ENCODE measurements at regions not wholly inside any gene's neighbourhood (a gene's known extent, or its start where the extent isn't known, plus 50 kb on each side); places are given as distances from the start of the nearest gene placed in this dataset.

- Histone ChIP-seq H3K79me2 (ENCODE audit: insufficient read depth, low read length) (no peaks in the 10 kb centered on the region), H3K4me3 (replicated peaks in 1 of 2; ENCODE audit: low read depth in 1 of 2, low read length in 2 of 2) (no peak overlapping the region), H3K9me3 (ENCODE audit: control insufficient read depth in 1 of 2, insufficient read depth in 1 of 2, low read depth in 1 of 2, low read length in 2 of 2) (no peaks in the 10 kb centered on the region), H3K9ac (ENCODE audit: low read length) (no peak overlapping the region), H4K20me1 (ENCODE audit: insufficient read depth) (no peaks in the 10 kb centered on the region; the same call in 1 of the 2 replicates), H3K9me2 (ENCODE audit: insufficient read depth) (no peaks in the 10 kb centered on the region), H3K4me2 (ENCODE audit: low read length) (no peak overlapping the region), H3K36me3 (ENCODE audit: control insufficient read depth in 1 of 2, insufficient read depth in 2 of 2, low read length in 2 of 2) (no peaks in the 10 kb centered on the region), H3K4me1 (ENCODE audit: control insufficient read depth in 1 of 2, insufficient read depth in 2 of 2, low read length in 2 of 2) (no peaks in the 10 kb centered on the region), H2AFZ (ENCODE audit: low read depth, low read length, poor library complexity, severe bottlenecking) (no peak overlapping the region), H3K27ac (ENCODE audit: low read depth, low read length) (no peak overlapping the region), H3K27me3 (ENCODE audit: insufficient read depth, low read length) (peaks cover 7% of the 10 kb centered on the region; the same call in 1 of the 2 replicates)
- DNase-seq (ENCODE audit: low read depth, low spot score) (no peak), ATAC-seq (no peak)
- no TSS peak for BruUV-seq (replicated peaks)
- TF ChIP-seq EZH2 (IDR thresholded peaks at IDR 0.05) (no peak), RAD21 (IDR thresholded peaks at IDR 0.05; ENCODE audit: low read depth) (no peak), MAX (IDR thresholded peaks at IDR 0.05) (no peak), ZNF274 (IDR thresholded peaks at IDR 0.05; ENCODE audit: low read depth, low read length) (no peak), YY1 (IDR thresholded peaks at IDR 0.05; ENCODE audit: extremely low read depth, insufficient replicate concordance, low read depth, low read length) (no peak), CEBPB (IDR thresholded peaks at IDR 0.05; ENCODE audit: low read depth) (no peak), ATF3 (IDR thresholded peaks at IDR 0.05) (no peak), CTCF (IDR thresholded peaks at IDR 0.05 in 2 of 3, conservative IDR thresholded peaks at IDR 0.05 in 1 of 3; ENCODE audit: borderline replicate concordance in 1 of 3, insufficient read depth in 1 of 3, low read depth in 2 of 3, low read length in 2 of 3) (no peak), CBX3 (IDR thresholded peaks at IDR 0.05; ENCODE audit: low read depth) (no peak), EGR1 (IDR thresholded peaks at IDR 0.05; ENCODE audit: low read depth) (no peak), ZBTB33 (IDR thresholded peaks at IDR 0.05; ENCODE audit: extremely low read depth, insufficient replicate concordance, low read length) (no peak), TCF7L2 (IDR thresholded peaks at IDR 0.05; ENCODE audit: borderline replicate concordance, extremely low read depth, insufficient read depth, insufficient read length) (no peak), POLR2AphosphoS5 (IDR thresholded peaks at IDR 0.05; ENCODE audit: low read depth, low read length) (no peak), FOSL1 (IDR thresholded peaks at IDR 0.05; ENCODE audit: low read depth) (no peak), SIN3A (IDR thresholded peaks at IDR 0.05; ENCODE audit: low read depth) (no peak), SP1 (IDR thresholded peaks at IDR 0.05; ENCODE audit: low read depth) (no peak)
- intact Hi-C loops (cut with micrococcal nuclease): no loop called here
- ChIA-PET POLR2A (no interaction called here), RAD21 (ENCODE audit: low non-redundant PET in 1 of 2, low total read pairs in 2 of 2, uncharacterized antibody in 2 of 2, unreplicated experiment in 2 of 2) (no interaction called here), CTCF (no interaction called here)
Measured at GRCh38 chr18:25862881-25863600, 227.4 kb downstream of the SS18 start.

All from HCT116 (cell line).